ENCODE measurements at regions not wholly inside any gene's neighbourhood (a gene's known extent, or its start where the extent isn't known, plus 50 kb on each side); places are given as distances from the start of the nearest gene placed in this dataset.
"Not testable (repeated sequence)": the region's sequence is repeated elsewhere in the genome, so short reads cannot be mapped to it uniquely, and the experiment has no call there.

DNA sequence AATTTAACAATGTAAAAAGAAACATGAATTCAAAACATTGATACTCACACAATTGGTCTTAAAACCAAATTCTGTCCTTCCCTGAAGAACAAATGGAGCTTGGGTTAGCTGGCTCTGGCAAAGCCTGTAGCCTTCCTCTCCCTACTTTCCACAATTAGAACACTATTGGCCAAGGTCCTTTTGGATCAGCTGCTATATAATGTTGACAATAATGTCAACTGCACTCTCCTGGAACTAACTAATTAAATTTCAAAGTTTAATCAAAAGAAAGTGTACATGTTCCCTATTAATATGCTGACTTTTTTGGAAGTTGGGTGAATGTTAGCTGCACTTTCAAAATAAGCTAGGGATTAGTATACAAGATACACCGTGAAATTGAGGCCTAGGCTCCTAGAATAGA is 440.1 kb upstream of the NFE2L3 start:
- no peak for DNase-seq

DNA sequence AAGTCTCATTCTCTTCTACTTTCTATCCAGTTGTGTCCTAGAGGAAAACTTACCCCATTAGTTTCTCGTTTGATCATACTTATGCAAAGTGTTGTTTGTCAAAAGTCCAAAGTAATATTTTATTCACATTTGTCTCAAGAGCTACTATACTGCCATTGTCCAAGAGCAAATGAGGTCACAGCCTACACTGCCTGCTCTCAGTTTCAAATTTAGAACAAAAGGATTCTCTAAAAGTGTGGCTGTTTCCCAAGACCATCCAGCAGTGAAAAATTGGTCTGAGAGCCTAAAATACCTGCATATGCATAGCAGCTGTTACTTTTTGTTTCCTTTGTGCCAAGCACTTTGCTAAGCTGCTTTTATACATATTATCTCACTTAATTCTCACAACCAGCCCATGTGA is 439.5 kb upstream of the NFE2L3 start:
- DNase-seq: no peak

DNA sequence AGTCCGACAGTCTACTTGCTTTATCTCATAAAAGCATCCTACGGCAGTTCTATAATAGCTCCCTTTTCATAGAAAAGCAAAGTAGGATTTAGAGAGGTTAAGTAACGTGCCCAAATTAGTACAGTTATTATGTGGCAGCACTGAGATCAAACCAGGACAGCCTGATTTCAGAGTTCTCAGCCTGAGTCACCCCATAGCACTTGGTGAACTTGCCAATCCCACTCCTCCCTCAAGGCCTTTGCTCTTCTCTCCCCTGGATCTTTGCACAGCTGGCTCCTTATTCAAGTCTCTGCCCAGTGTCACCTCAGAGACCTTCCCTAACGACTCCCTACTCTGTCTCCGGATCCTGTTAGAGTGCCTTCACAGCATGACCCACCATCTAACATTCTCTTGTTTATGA is 438.0 kb upstream of the NFE2L3 start:
- no peak for DNase-seq

DNA sequence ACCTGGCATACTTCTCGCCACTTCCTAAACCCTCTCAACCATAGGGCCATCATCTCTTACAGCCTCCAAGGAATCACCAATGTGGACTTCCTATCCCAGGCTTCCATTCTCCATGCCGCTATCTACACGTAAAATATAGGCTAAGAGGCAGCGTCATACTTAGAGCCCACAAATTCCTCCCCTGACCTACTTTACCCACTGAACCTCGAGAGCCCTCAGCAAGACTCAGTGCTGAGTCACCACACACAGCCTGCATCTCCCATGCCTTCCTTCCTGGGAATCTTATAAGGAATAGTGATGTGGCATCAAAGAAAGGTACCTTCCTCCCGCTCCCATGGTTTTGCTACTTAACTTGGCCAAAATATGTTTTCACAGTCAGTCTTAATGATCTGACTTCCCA is 435.6 kb upstream of the NFE2L3 start:
- DNase-seq: no peak

DNA sequence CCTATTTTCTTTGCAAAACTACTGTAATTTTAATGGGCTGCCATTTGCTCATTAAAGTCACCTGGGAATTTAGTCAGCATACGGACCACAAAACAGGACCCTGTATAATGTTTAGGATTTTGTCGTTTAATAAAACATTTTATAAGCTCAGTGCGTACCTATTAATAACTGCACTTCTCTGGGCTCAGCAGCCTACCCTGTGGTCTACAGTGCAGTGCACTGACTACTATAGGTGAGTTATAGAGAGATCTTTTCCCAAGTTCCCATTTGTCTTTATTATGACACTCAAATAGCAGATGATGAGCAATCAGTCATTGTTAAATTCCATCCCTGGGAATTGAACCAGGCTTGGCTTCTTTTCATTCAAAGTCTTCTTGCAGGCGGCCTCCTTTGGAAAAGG is 433.4 kb upstream of the NFE2L3 start:
- no peak for DNase-seq

DNA sequence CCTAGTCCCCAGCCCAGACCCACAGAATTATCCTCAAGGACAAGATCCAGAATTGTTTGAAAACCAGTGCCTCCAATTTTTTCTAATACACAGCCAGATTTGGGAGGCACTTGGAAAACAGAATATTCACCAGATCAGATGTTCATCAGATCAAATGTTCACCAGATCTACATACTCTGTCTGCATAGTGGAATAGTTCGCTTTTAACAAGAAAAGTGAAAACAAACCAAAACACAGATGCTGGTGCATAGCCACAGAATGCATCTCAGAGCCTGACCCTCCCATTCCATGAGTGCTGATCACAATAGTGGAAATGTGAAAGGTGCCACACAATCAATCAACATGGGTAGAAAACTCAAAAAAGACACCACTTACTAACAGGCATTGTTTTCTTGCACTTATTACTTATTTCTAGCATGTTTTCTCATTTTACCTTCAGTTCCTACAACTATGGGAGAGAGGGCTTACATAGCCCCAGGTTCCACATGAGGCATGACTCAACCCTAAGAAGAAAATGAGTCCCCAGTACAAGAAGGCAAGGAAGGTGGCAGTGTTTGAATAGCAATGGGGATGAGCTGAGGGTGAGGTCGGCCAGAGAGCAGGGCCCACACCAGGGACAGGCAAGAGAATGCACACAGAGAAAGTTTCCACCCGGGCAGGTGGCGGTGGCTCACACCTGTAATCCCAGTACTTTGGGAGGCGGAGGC is 432.7 kb upstream of the NFE2L3 start:
- DNase-seq: no peak

DNA sequence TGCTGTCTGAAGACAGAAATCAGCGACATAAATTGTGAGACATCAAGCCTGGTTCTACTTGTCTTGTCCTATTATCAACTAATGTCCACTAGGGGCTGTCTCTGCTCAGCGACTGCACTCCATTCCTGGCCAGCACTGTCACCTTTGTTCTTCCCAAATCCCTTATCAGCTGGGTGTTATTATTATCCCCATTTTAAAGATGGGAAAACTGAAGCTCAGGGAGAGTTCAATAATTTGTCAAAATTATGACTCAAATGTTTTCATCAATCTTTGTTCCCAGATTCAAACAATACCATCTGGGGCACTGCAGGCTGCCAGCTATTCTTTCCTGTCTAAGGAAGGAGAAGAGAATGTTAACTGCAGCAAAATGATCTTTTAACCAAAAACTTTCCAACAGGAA is 431.6 kb upstream of the NFE2L3 start:
- DNase-seq: no peak

DNA sequence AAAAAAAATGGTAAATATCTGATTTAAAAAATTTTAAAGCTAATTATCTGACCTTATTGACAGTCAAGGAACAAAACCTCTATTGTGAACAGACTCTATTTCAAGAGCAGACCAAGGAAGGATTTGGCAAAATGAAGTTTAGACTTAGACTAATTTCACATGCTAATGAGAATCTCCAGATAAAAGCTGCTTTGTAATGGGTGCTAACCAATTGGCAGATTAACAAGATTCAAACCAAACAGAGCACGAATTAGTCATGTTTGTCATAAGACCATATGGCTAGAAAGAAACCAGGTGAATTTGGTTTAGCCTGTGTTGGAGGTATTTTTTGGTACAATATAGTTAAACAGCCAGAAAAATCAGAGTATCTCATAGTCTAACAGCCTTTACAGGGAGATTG is 429.1 kb upstream of the NFE2L3 start:
- DNase-seq: no peak

DNA sequence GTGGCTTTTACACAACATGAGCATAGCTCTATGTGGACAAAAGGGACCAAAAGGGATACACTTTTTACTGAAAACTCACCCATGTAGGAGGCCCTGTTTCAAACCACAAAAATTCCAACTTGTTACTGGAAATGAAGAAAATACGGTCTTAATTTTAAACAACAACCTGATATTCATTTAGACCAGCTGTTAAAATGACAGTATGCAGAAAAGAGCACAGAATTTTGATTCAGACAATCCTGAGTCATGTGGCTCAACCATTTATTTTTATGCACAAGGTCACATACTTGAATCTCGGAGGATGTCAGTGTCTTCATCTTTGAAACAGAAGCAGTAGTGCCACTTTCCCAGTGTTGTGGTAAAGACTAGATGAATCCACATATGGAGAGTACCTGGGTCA is 426.5 kb upstream of the NFE2L3 start:
- no peak for DNase-seq

DNA sequence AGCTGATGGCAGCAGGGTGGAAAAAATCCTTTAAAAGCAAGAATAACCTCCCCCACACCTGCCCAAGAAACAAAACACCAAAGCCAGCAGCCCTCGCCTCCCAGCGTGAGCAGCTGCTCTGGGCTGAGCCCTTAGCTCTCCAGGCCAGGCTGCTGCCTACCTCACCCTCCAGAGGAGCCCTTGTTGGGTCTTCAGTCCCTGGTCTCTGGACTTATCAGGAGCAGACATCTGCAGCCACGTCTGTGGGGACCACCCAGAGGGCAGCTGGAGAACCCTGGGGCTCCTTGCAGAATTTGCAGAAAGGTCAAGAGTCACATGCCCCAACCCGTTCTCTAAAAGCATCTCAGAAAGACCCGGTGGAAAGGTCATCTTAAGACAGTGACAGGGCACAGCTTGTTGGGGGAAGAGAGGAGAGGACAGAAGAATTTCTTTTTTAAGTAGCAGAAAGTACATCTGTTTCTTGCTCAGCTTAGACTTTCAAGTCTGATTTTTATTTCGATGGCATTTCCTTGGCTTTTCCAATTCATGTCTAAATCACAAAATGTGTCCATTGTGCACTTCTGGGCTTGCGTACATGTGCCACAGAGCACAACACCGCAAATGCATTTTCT is 425.7 kb upstream of the NFE2L3 start:
- no peak for DNase-seq

DNA sequence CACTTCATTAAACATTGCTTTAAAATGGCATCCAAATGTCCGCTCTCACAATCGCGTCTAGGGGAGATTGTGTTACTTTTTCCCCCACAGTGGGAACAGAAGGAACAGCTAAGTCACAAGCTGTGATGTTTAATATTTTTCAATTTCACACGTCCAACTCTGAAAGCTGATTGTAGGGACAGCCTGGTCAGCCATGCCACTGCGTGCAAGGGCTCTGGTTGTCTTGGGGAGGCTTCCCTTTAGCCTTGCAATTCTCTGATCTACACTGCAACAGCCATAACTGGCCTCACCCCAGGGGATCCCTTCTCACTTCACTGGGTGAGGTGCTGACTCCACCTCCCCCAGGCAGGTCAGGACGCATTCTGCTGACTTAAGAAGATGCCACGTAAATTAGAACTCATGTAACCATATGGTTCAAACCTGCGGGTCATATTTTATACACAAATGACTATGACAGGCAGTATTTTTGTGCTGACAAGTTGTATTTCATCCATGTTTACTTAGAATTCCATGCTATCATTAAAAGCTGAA is 425.2 kb upstream of the NFE2L3 start:
- DNase-seq: no peak

DNA sequence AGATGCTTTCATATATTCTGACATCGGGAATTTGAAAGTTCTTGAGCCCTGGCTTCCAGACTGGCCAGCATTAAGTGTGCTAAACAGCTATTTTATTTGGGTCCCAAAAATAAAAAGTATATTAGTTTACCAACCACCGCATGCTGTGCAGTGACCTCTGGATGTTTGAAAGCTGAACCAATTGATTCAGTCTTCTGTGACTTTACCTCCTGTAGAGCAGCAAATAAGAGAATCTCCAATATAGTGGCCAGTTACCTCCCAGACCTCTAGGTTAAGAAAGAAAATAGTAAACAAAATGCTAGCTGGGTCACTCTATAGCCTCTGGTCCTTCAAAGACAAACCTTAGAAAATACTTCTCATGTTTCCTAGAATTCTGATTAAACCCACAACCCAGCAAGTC is 424.6 kb upstream of the NFE2L3 start:
- DNase-seq: no peak

DNA sequence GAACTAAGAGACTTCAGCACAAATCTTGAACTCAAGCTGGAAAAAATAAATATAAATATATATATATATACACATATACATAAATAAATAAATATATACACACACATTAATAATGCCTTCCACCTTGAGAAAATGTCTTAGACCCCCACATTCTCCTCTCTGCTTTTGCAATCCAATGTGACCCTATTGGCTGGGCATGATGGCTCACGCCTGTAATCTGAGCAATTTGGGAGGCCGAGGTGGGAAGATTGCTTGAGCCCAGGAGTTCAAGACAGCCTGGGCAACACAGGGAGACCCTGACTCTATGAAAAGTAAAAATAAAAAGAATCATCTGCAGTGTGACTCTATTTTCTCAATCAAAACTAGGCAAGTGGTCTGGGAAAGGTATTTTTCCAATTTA is 424.1 kb upstream of the NFE2L3 start:
- DNase-seq: no peak

DNA sequence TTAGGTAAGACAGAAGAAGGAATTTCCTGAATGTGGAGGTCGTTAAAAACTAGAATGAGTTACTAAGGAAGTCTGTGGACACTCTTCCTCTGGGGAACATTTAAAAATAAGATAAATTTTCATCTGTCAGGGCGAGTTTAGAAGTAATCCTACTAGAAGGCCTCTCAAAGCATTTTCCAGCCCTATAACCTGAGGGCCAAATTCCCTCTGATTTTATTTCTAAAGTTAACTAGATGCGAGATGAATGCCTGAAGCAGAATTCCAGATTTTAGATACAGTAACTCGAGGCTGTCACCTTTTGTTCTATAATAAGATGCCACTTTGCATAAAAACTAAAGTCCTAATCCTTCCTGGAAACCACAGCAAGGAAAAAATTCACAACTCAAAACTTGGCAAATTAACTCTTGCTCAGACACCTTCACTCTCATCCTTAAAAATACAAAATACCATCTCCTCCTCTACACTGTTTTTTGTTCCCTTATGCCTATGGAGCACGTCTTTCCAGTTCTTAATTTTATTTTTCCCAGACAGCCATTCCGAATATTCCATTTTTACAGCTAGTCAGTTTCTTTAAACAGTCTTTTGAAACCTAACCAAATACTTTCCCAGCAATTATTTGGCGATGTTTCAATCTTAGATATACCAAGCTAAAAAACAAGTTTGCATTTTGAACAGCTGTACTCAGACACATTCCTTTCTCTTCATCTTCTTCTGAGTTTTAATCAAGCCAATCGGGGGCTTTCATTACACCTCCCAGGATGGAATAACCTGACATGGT is 420.7 kb upstream of the NFE2L3 start:
- DNase-seq: no peak

DNA sequence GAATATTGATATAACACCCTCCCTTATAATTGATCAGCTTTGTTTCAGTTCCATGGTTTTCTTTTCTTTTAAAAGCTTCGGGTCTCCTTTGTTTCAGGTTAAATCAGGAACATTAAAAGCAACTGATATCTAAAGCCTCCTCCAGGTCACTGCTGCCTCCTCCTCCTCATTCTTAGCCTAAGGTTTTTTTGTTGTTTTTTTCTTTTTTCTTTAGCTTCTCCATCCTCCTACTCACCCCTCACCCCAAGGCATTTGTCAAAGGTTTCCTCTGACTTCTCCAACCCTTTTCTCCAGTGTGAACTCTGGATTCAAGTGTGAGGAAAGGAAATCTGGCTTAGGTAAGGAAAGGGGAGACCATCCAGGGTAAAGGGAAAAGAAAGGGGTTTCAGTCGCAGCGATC is 420.2 kb upstream of the NFE2L3 start:
- DNase-seq: no peak

DNA sequence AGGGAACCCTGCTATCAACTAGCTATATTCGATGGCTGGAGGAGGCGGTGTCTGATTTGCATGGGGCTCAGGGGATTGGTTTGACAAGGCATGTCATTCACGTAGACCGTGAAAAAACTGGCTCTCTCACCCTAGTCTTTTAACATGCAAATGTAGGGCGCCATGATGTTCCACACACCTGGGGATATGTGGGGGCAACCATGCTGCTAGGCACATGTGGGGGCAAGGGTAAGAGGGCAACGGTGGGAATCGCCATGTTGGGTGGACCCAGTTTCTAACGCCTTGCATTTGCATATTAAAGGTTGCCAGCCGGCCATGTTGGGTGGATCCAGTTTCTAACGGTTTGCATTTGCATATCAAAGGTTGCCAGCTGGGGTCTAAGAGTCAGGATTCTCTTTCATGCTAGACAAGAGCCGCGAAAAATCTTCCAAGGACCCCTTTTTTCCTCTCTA is 419.2 kb upstream of the NFE2L3 start:
- DNase-seq: no peak

DNA sequence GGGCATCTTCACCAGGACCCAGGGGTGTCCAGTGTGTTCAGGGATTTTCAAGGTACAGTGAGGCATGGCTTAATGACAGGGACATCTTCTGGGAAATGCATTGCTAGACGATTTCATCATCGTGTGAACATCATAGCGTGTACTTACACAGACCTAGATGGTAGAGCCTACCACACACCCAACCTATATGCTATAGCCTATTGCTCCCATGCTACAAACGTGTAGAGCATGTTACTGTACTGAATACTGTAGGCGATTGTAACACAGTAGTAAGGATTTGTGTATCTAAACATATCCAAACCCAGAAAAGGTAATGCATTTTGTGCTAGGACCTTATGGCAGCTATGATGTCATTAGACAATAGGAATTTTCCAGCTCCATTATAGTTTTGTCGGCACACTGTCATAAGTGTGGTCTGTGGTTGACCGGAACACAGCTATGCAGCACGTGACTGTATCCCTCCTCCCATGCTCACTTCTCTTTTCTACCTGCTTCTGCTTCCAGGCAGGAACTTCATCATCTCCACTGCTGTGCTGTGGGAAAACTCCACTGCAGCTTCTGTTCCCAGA is 416.2 kb upstream of the NFE2L3 start:
- DNase-seq: no peak

DNA sequence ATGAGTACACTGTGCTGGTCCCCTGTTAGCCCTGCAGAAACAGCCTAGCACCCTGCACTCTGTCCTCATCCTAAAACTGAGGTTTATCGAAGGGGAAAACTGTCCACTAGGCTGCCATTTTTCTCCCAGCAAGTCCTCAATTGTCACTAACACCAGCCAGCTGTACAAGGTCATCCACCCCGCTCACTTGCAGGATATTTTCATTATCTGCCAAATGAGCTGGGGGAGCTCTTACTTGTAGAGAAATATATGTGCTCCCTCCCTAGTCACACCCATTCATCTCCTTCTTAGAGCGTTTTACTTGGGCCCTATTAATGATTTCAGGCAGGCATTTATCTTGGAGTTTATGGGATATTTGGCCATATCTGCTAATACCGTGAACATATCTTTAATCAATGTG is 413.5 kb upstream of the NFE2L3 start:
- DNase-seq: no peak

DNA sequence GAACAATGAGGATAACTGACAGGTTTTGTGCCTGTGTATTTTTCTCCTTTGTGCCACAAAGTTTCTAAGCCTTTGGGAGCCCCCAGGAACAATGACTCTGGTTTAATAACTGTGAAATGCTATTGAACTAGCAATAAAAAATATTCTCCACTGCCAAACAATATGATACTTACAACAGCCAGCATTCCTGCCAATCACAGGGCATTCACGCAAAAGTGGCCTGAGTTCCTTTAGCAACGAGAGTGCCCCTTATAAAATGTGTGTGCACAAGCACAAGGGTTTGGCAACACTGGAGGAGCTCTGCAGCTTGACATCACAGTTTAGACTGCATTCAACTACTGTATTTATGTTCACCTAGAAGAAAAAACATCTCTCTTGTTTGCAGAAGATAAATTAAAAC is 412.9 kb upstream of the NFE2L3 start:
- DNase-seq: no peak

DNA sequence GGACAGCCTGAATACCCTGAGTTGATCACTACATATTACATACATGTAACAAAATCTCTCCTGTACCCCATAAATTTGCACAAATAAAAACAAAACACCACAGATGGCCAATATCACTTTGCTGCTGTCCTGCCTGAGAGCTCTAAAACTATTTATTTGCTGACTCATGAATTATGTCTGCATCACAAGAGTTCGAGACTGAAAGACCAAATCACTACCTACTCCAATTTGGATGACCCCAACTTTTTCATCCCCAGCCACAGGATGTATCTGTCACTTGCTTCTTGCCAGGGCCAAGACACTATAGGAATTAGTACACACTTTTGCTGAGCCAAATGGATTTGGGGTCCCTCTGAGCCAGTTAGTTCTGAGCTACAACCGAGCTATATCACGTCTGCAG is 409.7 kb upstream of the NFE2L3 start:
- DNase-seq: no peak

DNA sequence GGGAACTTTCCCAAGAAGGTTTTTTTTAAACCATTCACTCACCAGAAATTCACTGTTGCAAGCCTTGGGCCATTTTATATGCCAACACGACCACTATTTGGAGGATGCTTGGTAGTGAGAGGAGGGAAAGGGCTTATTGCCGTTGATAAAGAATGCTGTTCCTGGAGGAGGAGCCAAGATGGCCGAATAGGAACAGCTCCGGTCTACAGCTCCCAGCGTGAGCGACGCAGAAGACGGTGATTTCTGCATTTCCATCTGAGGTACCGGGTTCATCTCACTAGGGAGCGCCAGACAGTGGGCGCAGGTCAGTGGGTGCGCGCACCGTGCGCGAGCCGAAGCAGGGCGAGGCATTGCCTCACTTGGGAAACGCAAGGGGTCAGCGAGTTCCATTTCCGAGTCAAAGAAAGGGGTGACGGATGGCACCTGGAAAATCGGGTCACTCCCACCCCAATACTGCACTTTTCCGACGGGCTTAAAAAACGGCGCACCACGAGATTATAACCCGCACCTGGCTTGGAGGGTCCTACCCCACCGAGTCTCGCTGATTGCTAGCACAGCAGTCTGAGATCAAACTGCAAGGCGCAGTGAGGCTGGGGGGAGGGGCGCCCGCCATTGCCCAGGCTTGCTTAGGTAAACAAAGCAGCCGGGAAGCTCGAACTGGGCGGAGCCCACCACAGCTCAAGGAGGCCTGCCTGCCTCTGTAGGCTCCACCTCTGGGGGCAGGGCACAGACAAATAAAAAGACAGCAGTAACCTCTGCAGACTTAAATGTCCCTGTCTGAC is 408.1 kb upstream of the NFE2L3 start:
- not testable (repeated sequence) for DNase-seq

Data from renal pelvis (tissue), 1 donor.